Stomach (tissue), 4 donors: ENCODE measurements at regions not wholly inside any gene's neighbourhood (a gene's known extent, or its start where the extent isn't known, plus 50 kb on each side); places are given as distances from the start of the nearest gene placed in this dataset.

ENCODE experiments used
- CTCF ChIP-seq, 7 experiments: fragments of 450-650 bp in 4 of 7; fragments of 200-600 bp in 3 of 7; sonication (generic) in 3 of 7; IDR thresholded peaks; one replicate each; pipeline ENCODE4 v1.5.1; 2016 to 2019; ENCODE audit warnings: antibody characterized with exemption in 7 of 7, control low read depth in 2 of 7, mild to moderate bottlenecking in 1 of 7
- EP300 ChIP-seq: sonication (generic); formaldehyde crosslinking; IDR thresholded peaks from one replicate; pipeline ENCODE4 v1.6.1; 2017; ENCODE audit warnings: antibody characterized with exemption
- POLR2AphosphoS5 ChIP-seq, 3 donors: sonication (generic); formaldehyde crosslinking; IDR thresholded peaks; one replicate each; pipeline ENCODE4 v1.6.1; 2016; ENCODE audit warnings: antibody characterized with exemption in 3 of 3

- TF ChIP-seq CTCF (IDR thresholded peaks at IDR 0.05), result no peak
- TF ChIP-seq EP300, result no peak
- TF ChIP-seq POLR2AphosphoS5 (IDR thresholded peaks at IDR 0.05), result no peak
These were observed 584.5 kb downstream of the MATN1 start for GRCh38 chr1:30138891-30139290.
